ENCODE measurements at regions not wholly inside any gene's neighbourhood (a gene's known extent, or its start where the extent isn't known, plus 50 kb on each side); places are given as distances from the start of the nearest gene placed in this dataset.

DNA sequence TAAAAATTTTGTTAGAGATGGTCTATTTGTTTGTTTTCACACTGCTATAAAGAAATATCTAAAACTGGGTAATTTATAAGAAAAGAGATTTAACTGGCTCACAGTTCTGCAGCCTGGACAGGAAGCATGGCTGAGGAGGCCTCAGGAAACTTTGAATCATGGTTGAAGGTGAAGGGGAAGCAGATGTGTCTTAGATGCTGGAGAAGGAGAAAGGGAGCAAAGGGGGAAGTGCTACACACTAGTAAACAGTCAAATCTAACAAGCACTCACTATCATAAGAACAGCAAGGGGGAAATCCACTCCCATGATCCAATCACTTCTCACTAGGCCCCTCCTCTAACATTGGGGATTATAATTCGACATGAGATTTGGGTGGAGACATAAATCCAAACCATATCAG, 76.8 kb upstream of the COL24A1 start:
- no peak for DNase-seq (ENCODE audit: low read depth)
- H3K4me3 ChIP-seq (ENCODE audit: low read depth, low read length) = no peak overlapping the region
- no peak for TF ChIP-seq CTCF (conservative IDR thresholded peaks at IDR 0.05; ENCODE audit: low read depth, low read length)

- H3K4me3 ChIP-seq (ENCODE audit: low read depth, low read length) = no peak overlapping the region
- no peak for TF ChIP-seq CTCF (conservative IDR thresholded peaks at IDR 0.05; ENCODE audit: low read depth, low read length)
- no peak for DNase-seq (ENCODE audit: low read depth)
Observed at GRCh38 chr1:86231076-86231475, 74.5 kb upstream of the COL24A1 start.

- TF ChIP-seq CTCF (conservative IDR thresholded peaks at IDR 0.05; ENCODE audit: low read depth, low read length) = no peak
Observed at GRCh38 chr1:86229405-86229975, 72.9 kb upstream of the COL24A1 start.

DNA sequence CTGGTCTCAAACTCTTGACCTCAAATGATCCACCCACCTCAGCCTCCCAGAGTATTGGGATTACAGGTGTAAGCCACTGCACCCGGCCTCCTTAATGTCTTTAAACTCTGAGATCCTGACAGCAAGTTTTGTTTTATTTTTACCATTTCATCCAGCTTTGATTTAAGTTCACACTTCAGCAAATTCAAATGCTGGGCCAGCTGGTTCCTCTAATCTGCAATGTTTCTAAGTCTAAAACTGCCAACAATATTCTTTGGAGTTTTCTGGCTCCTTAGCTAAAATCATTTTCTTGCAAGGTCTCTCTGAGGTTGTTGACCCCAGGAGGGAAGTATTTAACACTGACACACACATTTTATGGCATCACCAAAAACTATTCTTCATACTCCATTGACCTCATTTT, 72.0 kb upstream of the COL24A1 start:
- no peak for TF ChIP-seq CTCF (conservative IDR thresholded peaks at IDR 0.05; ENCODE audit: low read depth, low read length)
- no peak overlapping the region for H3K4me3 ChIP-seq (ENCODE audit: low read depth, low read length)
- DNase-seq (ENCODE audit: low read depth) = no peak

More at GRCh38 chr1:86229405-86229975, 72.9 kb upstream of the COL24A1 start:
- DNase-seq (ENCODE audit: low read depth) = no peak
- no peak overlapping the region for H3K4me3 ChIP-seq (ENCODE audit: low read depth, low read length)

- no peak for TF ChIP-seq CTCF (conservative IDR thresholded peaks at IDR 0.05; ENCODE audit: low read depth, low read length)
- no peak overlapping the region for H3K4me3 ChIP-seq (ENCODE audit: low read depth, low read length)
- no peak for DNase-seq (ENCODE audit: low read depth)
Observed at GRCh38 chr1:86227026-86227425, 70.5 kb upstream of the COL24A1 start.

- no peak overlapping the region for H3K4me3 ChIP-seq (ENCODE audit: low read depth, low read length)
- DNase-seq (ENCODE audit: low read depth) = no peak
- TF ChIP-seq CTCF (conservative IDR thresholded peaks at IDR 0.05; ENCODE audit: low read depth, low read length) = no peak
Observed at GRCh38 chr1:86226204-86226603, 69.6 kb upstream of the COL24A1 start.

- no peak overlapping the region for H3K4me3 ChIP-seq (ENCODE audit: low read depth, low read length)
- TF ChIP-seq CTCF (conservative IDR thresholded peaks at IDR 0.05; ENCODE audit: low read depth, low read length) = no peak
- no peak for DNase-seq (ENCODE audit: low read depth)
Observed at GRCh38 chr1:86224651-86225310, 68.2 kb upstream of the COL24A1 start.
